Neural cell (in vitro differentiated cells): ENCODE measurements at regions not wholly inside any gene's neighbourhood (a gene's known extent, or its start where the extent isn't known, plus 50 kb on each side); places are given as distances from the start of the nearest gene placed in this dataset.

Source experiments
- H2AFZ ChIP-seq: fragments of 200-600, 300-800 bp; sonication (generic), shearing (Covaris generic); 2 replicates; pipeline ENCODE4 v1.6.0; 2014; ENCODE audit warnings: low read depth, mild to moderate bottlenecking, antibody characterized with exemption, low read length, moderate library complexity
- H3F3A ChIP-seq: fragments of 200-600 bp; shearing (Covaris generic); 2 replicates; pipeline ENCODE4 v1.6.1; 2016; ENCODE audit warnings: mild to moderate bottlenecking, moderate library complexity, mixed read lengths, antibody characterized with exemption, low read length; ENCODE audit not compliant: insufficient read depth, poor library complexity, severe bottlenecking
- H3K27ac ChIP-seq: fragments of 200-600, 300-800 bp; sonication (generic), shearing (Covaris generic); 2 replicates; pipeline ENCODE4 v1.5.1; 2014; ENCODE audit warnings: mild to moderate bottlenecking, low read length, moderate library complexity
- H3K27me3 ChIP-seq: fragments of 300-800, 200-600 bp; sonication (generic), shearing (Covaris generic); 2 replicates; pipeline ENCODE4 v1.6.0; 2014; ENCODE audit warnings: mild to moderate bottlenecking, low read depth, low read length, moderate library complexity; ENCODE audit not compliant: insufficient read depth
- H3K36me3 ChIP-seq: fragments of 300-800, 200-600 bp; sonication (generic), shearing (Covaris generic); 2 replicates; pipeline ENCODE4 v1.5.1; 2014; ENCODE audit warnings: mild to moderate bottlenecking, antibody characterized with exemption, low read length, moderate library complexity; ENCODE audit not compliant: insufficient read depth
- H3K4me2 ChIP-seq: fragments of 300-800, 200-600 bp; sonication (generic), shearing (Covaris generic); 2 replicates; pipeline ENCODE4 v1.6.0; 2014; ENCODE audit warnings: mild to moderate bottlenecking, low read length
- H3K4me3 ChIP-seq: fragments of 300-800, 200-600 bp; sonication (generic), shearing (Covaris generic); 2 replicates; pipeline ENCODE4 v1.5.1; 2014; ENCODE audit warnings: mild to moderate bottlenecking, low read length, moderate library complexity
- H3K79me2 ChIP-seq: fragments of 200-600 bp; shearing (Covaris generic); replicated peaks from 2 replicates; pipeline ENCODE4 v1.6.0; 2014; ENCODE audit warnings: mild to moderate bottlenecking, low read length, moderate library complexity; ENCODE audit not compliant: insufficient read depth
- H3K9ac ChIP-seq: fragments of 300-800, 200-600 bp; sonication (generic), shearing (Covaris generic); 2 replicates; pipeline ENCODE4 v1.6.1; 2016; ENCODE audit warnings: mild to moderate bottlenecking, low read length, mixed read lengths
- H3K9me2 ChIP-seq: fragments of 200-600 bp; shearing (Covaris generic); 2 replicates; pipeline ENCODE4 v1.6.1; 2016; ENCODE audit warnings: mild to moderate bottlenecking, low read length, mixed read lengths; ENCODE audit not compliant: insufficient read depth
- H3K9me3 ChIP-seq: fragments of 200-600, 300-800 bp; sonication (generic), shearing (Covaris generic); 2 replicates; pipeline ENCODE4 v1.6.1; 2016; ENCODE audit warnings: mild to moderate bottlenecking, mixed run types, low read length, moderate library complexity, mixed read lengths
- H4K20me1 ChIP-seq: fragments of 200-600 bp; shearing (Covaris generic); 2 replicates; pipeline ENCODE4 v1.6.1; 2016; ENCODE audit warnings: mild to moderate bottlenecking, mixed run types; ENCODE audit not compliant: insufficient read depth
- CTCF ChIP-seq: fragments of 450-650 bp; IDR thresholded peaks from 2 replicates; pipeline ENCODE4 v1.5.1; 2014; ENCODE audit warnings: antibody characterized with exemption, mild to moderate bottlenecking, moderate library complexity; ENCODE audit not compliant: poor library complexity, severe bottlenecking
- EP300 ChIP-seq: fragments of 450-650 bp; conservative IDR thresholded peaks from 2 replicates; pipeline ENCODE4 v1.6.1; 2014; ENCODE audit warnings: antibody characterized with exemption, mild to moderate bottlenecking, moderate library complexity; ENCODE audit not compliant: poor library complexity, severe bottlenecking
- EZH2 ChIP-seq: fragments of 200-600, 300-800 bp; shearing (Covaris generic), sonication (generic); IDR thresholded peaks from 2 replicates; pipeline ENCODE4 v1.6.1; 2014; ENCODE audit warnings: antibody characterized with exemption, low read length, borderline replicate concordance, mild to moderate bottlenecking; ENCODE audit not compliant: insufficient read depth, poor library complexity, severe bottlenecking
- MXI1 ChIP-seq: fragments of 450-650 bp; conservative IDR thresholded peaks from 2 replicates; pipeline ENCODE4 v1.6.1; 2014; ENCODE audit warnings: antibody characterized with exemption, mild to moderate bottlenecking; ENCODE audit not compliant: poor library complexity, severe bottlenecking
- POLR2AphosphoS5 ChIP-seq: IDR thresholded peaks from 2 replicates; pipeline ENCODE4 v1.6.1; 2012
- RAD21 ChIP-seq: fragments of 450-650 bp; conservative IDR thresholded peaks from 2 replicates; pipeline ENCODE4 v1.6.1; 2014; ENCODE audit warnings: antibody characterized with exemption, mild to moderate bottlenecking, moderate library complexity
- REST ChIP-seq: IDR thresholded peaks from 2 replicates; pipeline ENCODE4 v1.6.1; 2012; ENCODE audit warnings: borderline replicate concordance
- SMC3 ChIP-seq: fragments of 450-650 bp; conservative IDR thresholded peaks from 2 replicates; pipeline ENCODE4 v1.6.1; 2014; ENCODE audit warnings: antibody characterized with exemption, mild to moderate bottlenecking, moderate library complexity; ENCODE audit not compliant: poor library complexity
- TAF1 ChIP-seq: IDR thresholded peaks from 2 replicates; pipeline ENCODE4 v1.6.1; 2012; ENCODE audit warnings: low read depth

- no peaks in the 10 kb centered on the region for H3F3A ChIP-seq
- H3K4me2 ChIP-seq: no peak overlapping the region
- no peak overlapping the region for H3K9ac ChIP-seq
- H3K27ac ChIP-seq: no peak overlapping the region
- no peaks in the 10 kb centered on the region for H3K9me3 ChIP-seq
- no peak overlapping the region for H3K4me3 ChIP-seq
- H3K27me3 ChIP-seq: no peaks in the 10 kb centered on the region
- no peak overlapping the region for H2AFZ ChIP-seq
- H4K20me1 ChIP-seq: no peaks in the 10 kb centered on the region
- H3K36me3 ChIP-seq: no peaks in the 10 kb centered on the region
- no peaks in the 10 kb centered on the region for H3K9me2 ChIP-seq
- H3K79me2 ChIP-seq: no peaks in the 10 kb centered on the region
- TF ChIP-seq TAF1 (no peak), EP300 (no peak), EZH2 (no peak), REST (no peak), RAD21 (no peak), SMC3 (no peak), CTCF (no peak), POLR2AphosphoS5 (no peak), MXI1 (no peak)
These were observed 618.2 kb downstream of the METTL15 start for GRCh38 chr11:28726432-28726831.

- TF ChIP-seq EZH2 (no peak), CTCF (no peak), MXI1 (no peak), RAD21 (no peak)
These were observed 607.5 kb downstream of the METTL15 start for GRCh38 chr11:28715726-28716125.

More at GRCh38 chr11:28715726-28716125, 607.5 kb downstream of the METTL15 start:
- Histone ChIP-seq H3K9ac (no peak overlapping the region), H3K9me3 (no peaks in the 10 kb centered on the region), H3K79me2 (no peaks in the 10 kb centered on the region), H3K4me3 (no peak overlapping the region), H4K20me1 (no peaks in the 10 kb centered on the region), H2AFZ (no peak overlapping the region), H3K27me3 (no peaks in the 10 kb centered on the region), H3K4me2 (no peak overlapping the region), H3K9me2 (no peaks in the 10 kb centered on the region), H3F3A (no peaks in the 10 kb centered on the region), H3K27ac (no peak overlapping the region), H3K36me3 (no peaks in the 10 kb centered on the region)
